H1 (cell line): ENCODE measurements at regions not wholly inside any gene's neighbourhood (a gene's known extent, or its start where the extent isn't known, plus 50 kb on each side); places are given as distances from the start of the nearest gene placed in this dataset.

ENCODE experiments used
- CTCF ChIA-PET: fragments of 300-600 bp; sonication (Branson Sonifier 250); formaldehyde crosslinking; loops from one replicate; lab custom pipeline; 2021; ENCODE audit not compliant: partially characterized antibody; lab: Charles Lee
- POLR2A ChIA-PET: fragments of 300-600 bp; sonication (Branson Sonifier 250); formaldehyde crosslinking; loops from one replicate; lab custom pipeline; 2021; ENCODE audit warnings: inconsistent platforms; ENCODE audit not compliant: partially characterized antibody; lab: Charles Lee
- DNase-seq, 2 experiments: peaks; one replicate each; pipeline versions ENCODE4 v3.0.0 to v3.0.0-alpha.2; 2010 to 2022; ENCODE audit warnings: low spot score in 2 of 2, low read depth in 1 of 2, mixed read lengths in 1 of 2
- FAIRE-seq: peaks from 2 replicates; lab custom pipeline; 2011; peaks lifted over from hg19 to GRCh38; lab: Jason Lieb, UNC
- H2AFZ ChIP-seq: 2 replicates; pipeline ENCODE4 v1.8.1; 2012; ENCODE audit warnings: low read length, inconsistent platforms
- H2AK5ac ChIP-seq: 2 replicates; pipeline ENCODE4 v1.6.1; 2013; ENCODE audit warnings: low read depth, low read length
- H2BK120ac ChIP-seq: replicated peaks from 2 replicates; pipeline ENCODE3; 2013; ENCODE audit warnings: low read depth, low read length, inconsistent platforms
- H2BK12ac ChIP-seq: 2 replicates; pipeline ENCODE4 v1.6.1; 2013; ENCODE audit warnings: low read depth, low read length
- H2BK15ac ChIP-seq: 2 replicates; pipeline ENCODE4 v1.6.1; 2013; ENCODE audit warnings: low read length
- H2BK20ac ChIP-seq: 2 replicates; pipeline ENCODE4 v1.6.1; 2013; ENCODE audit warnings: low read length
- H2BK5ac ChIP-seq: 2 replicates; pipeline ENCODE4 v1.6.1; 2013; ENCODE audit warnings: low read depth, low read length
- H3K14ac ChIP-seq: 2 replicates; pipeline ENCODE4 v1.6.1; 2013; ENCODE audit warnings: inconsistent platforms; ENCODE audit not compliant: insufficient read length
- H3K18ac ChIP-seq: 2 replicates; pipeline ENCODE4 v1.6.1; 2013; ENCODE audit warnings: low read length; ENCODE audit errors: extremely low read depth
- H3K23ac ChIP-seq: 2 replicates; pipeline ENCODE4 v1.6.1; 2013; ENCODE audit warnings: inconsistent platforms; ENCODE audit not compliant: insufficient read length
- H3K23me2 ChIP-seq: 2 replicates; pipeline ENCODE4 v1.6.1; 2013; ENCODE audit warnings: low read depth, low read length
- H3K27ac ChIP-seq: 2 replicates; pipeline ENCODE4 v1.6.1; 2011; ENCODE audit warnings: low read depth, low read length, inconsistent platforms
- H3K27me3 ChIP-seq, 4 experiments: replicated peaks in 1 of 4; 1 replicate in 1 of 4; 2 replicates in 3 of 4; pipeline versions ENCODE4 v1.6.1 to v1.8.1; 2011 to 2013; ENCODE audit warnings: low read length in 3 of 4, mild to moderate bottlenecking in 3 of 4, inconsistent platforms in 2 of 4, mixed read lengths in 2 of 4, moderate library complexity in 1 of 4; ENCODE audit not compliant: control insufficient read depth in 3 of 4, insufficient read depth in 3 of 4; ENCODE audit errors: extremely low read depth in 1 of 4
- H3K36me3 ChIP-seq, 4 experiments: 2 replicates each; pipeline versions ENCODE4 v1.6.1 to v1.8.1; 2011 to 2013; ENCODE audit warnings: mild to moderate bottlenecking in 4 of 4, low read length in 3 of 4, moderate library complexity in 2 of 4, control low read depth in 1 of 4, inconsistent platforms in 1 of 4; ENCODE audit not compliant: insufficient read depth in 4 of 4, control insufficient read depth in 2 of 4
- H3K4ac ChIP-seq: replicated peaks from 2 replicates; pipeline ENCODE3; 2013; ENCODE audit warnings: low read length, low read depth, mixed read lengths, inconsistent platforms; ENCODE audit not compliant: insufficient read length
- H3K4me1 ChIP-seq, 4 experiments: replicated peaks in 1 of 4; 1 replicate in 1 of 4; 2 replicates in 3 of 4; pipeline versions ENCODE4 v1.6.1 to v1.8.1; 2011 to 2013; ENCODE audit warnings: low read length in 3 of 4, inconsistent platforms in 2 of 4, mixed read lengths in 1 of 4; ENCODE audit not compliant: insufficient read depth in 4 of 4, control insufficient read depth in 3 of 4
- H3K4me2 ChIP-seq, 2 experiments: 2 replicates each; pipeline versions ENCODE4 v1.6.1 to v1.8.1; 2011 to 2013; ENCODE audit warnings: low read depth in 2 of 2, low read length in 2 of 2, control low read depth in 1 of 2, inconsistent platforms in 1 of 2, mild to moderate bottlenecking in 1 of 2; ENCODE audit not compliant: insufficient read depth in 1 of 2
- H3K4me3 ChIP-seq, 4 experiments: fragments of 200-600, 300-600 bp in 1 of 4; sonication (generic), shearing (Covaris generic), sonication (Bioruptor Twin) in 1 of 4; 2 replicates each; pipeline versions ENCODE4 v1.5.1 to v1.8.1; 2011 to 2016; ENCODE audit warnings: low read length in 4 of 4, low read depth in 3 of 4, control low read depth in 2 of 4, inconsistent platforms in 2 of 4, mild to moderate bottlenecking in 2 of 4, mixed read lengths in 1 of 4, moderate library complexity in 1 of 4; ENCODE audit not compliant: insufficient read depth in 2 of 4; ENCODE audit errors: extremely low read depth in 1 of 4
- H3K56ac ChIP-seq: replicated peaks from 2 replicates; pipeline ENCODE3; 2013; ENCODE audit warnings: low read depth, mild to moderate bottlenecking, mixed read lengths, low read length, inconsistent platforms; ENCODE audit not compliant: insufficient read length
- H3K79me1 ChIP-seq: 2 replicates; pipeline ENCODE4 v1.6.1; 2013; ENCODE audit warnings: low read depth, low read length, control low read depth
- H3K79me2 ChIP-seq, 2 experiments: 2 replicates each; pipeline versions ENCODE4 v1.6.1 to v1.8.1; 2012 to 2013; ENCODE audit warnings: low read length in 2 of 2, mild to moderate bottlenecking in 2 of 2, inconsistent platforms in 1 of 2; ENCODE audit not compliant: insufficient read depth in 2 of 2, control insufficient read depth in 1 of 2
- H3K9ac ChIP-seq, 4 experiments: replicated peaks in 1 of 4; 1 replicate in 1 of 4; 2 replicates in 3 of 4; pipeline versions ENCODE4 v1.6.1 to v1.8.1; 2011 to 2013; ENCODE audit warnings: low read depth in 3 of 4, low read length in 3 of 4, control low read depth in 2 of 4, mild to moderate bottlenecking in 2 of 4, moderate library complexity in 2 of 4, inconsistent platforms in 1 of 4; ENCODE audit errors: extremely low read depth in 1 of 4
- H3K9me3 ChIP-seq, 2 experiments: 2 replicates each; pipeline versions ENCODE4 v1.6.1 to v1.8.1; 2012 to 2013; ENCODE audit warnings: mild to moderate bottlenecking in 2 of 2, moderate library complexity in 2 of 2, control low read depth in 1 of 2, inconsistent platforms in 1 of 2, low read depth in 1 of 2, low read length in 1 of 2, mixed read lengths in 1 of 2; ENCODE audit not compliant: insufficient read depth in 2 of 2
- H4K20me1 ChIP-seq, 2 experiments: replicated peaks in 1 of 2; 2 replicates each; pipeline versions ENCODE3 to v1.8.1; 2011 to 2013; ENCODE audit warnings: inconsistent platforms in 2 of 2, low read length in 2 of 2, mild to moderate bottlenecking in 1 of 2; ENCODE audit not compliant: insufficient read depth in 2 of 2, control insufficient read depth in 1 of 2
- H4K5ac ChIP-seq: 2 replicates; pipeline ENCODE4 v1.6.1; 2013; ENCODE audit warnings: low read length, low read depth, mixed read lengths, inconsistent platforms; ENCODE audit not compliant: insufficient read length
- H4K8ac ChIP-seq: 2 replicates; pipeline ENCODE4 v1.8.0; 2013; ENCODE audit warnings: mild to moderate bottlenecking, moderate library complexity, low read length, inconsistent platforms; ENCODE audit not compliant: insufficient read depth; ENCODE audit errors: extremely low read depth
- H4K91ac ChIP-seq: replicated peaks from 2 replicates; pipeline ENCODE3; 2013; ENCODE audit warnings: low read length, mixed read lengths, inconsistent platforms; ENCODE audit not compliant: insufficient read length
- CTCF ChIP-seq, 3 experiments: IDR thresholded peaks; 1 replicate in 2 of 3; 2 replicates in 1 of 3; pipeline versions ENCODE4 v1.5.1 to v1.6.1; 2011; ENCODE audit warnings: low read length in 3 of 3, mild to moderate bottlenecking in 3 of 3, inconsistent platforms in 2 of 3, low read depth in 1 of 3, moderate library complexity in 1 of 3; ENCODE audit not compliant: insufficient read depth in 1 of 3; ENCODE audit errors: control extremely low read depth in 1 of 3
- E2F6 ChIP-seq: IDR thresholded peaks from 2 replicates; pipeline ENCODE4 v1.6.1; 2012; ENCODE audit warnings: inconsistent platforms
- GABPA ChIP-seq: IDR thresholded peaks from 2 replicates; pipeline ENCODE4 v1.6.1; 2011; ENCODE audit warnings: mild to moderate bottlenecking, low read length, moderate library complexity, borderline replicate concordance; ENCODE audit not compliant: insufficient read depth
- GTF2F1 ChIP-seq: IDR thresholded peaks from 2 replicates; pipeline ENCODE4 v1.6.1; 2012; ENCODE audit warnings: low read depth, low read length, improper control_type of control experiment, borderline replicate concordance
- JUND ChIP-seq: IDR thresholded peaks from 2 replicates; pipeline ENCODE4 v1.6.1; 2011; ENCODE audit warnings: mild to moderate bottlenecking, improper control_type of control experiment, low read length
- KDM4A ChIP-seq: IDR thresholded peaks from one replicate; pipeline ENCODE4 v1.7.1; 2012; ENCODE audit warnings: low read depth, mild to moderate bottlenecking, moderate library complexity, low read length, inconsistent platforms; ENCODE audit not compliant: severe bottlenecking
- POU5F1 ChIP-seq: IDR thresholded peaks from 2 replicates; pipeline ENCODE4 v1.6.1; 2011; ENCODE audit warnings: low read depth, mild to moderate bottlenecking, low read length, moderate library complexity
- RNF2 ChIP-seq: fragments of 200-900, 300-1000 bp; sonication (generic); IDR thresholded peaks from 2 replicates; pipeline ENCODE4 v1.7.1; 2016; ENCODE audit warnings: borderline replicate concordance, low read depth, mild to moderate bottlenecking, antibody characterized with exemption, low read length; ENCODE audit not compliant: poor library complexity, severe bottlenecking; ENCODE audit errors: missing control alignments
- SRF ChIP-seq: IDR thresholded peaks from 2 replicates; pipeline ENCODE4 v1.6.1; 2011; ENCODE audit warnings: mild to moderate bottlenecking, low read depth, low read length, moderate library complexity
- WGBS, 2 experiments: shearing (Covaris generic) in 1 of 2; methylation state at CpG; one replicate each; pipeline versions ENCODE4 v1.1.6 to v1.1.7; 2013 to 2015; ENCODE audit warnings: low lambda C conversion rate in 2 of 2, mixed read lengths in 2 of 2, inconsistent platforms in 1 of 2, low coverage in 1 of 2, missing lambda C conversion rate in 1 of 2; ENCODE audit not compliant: insufficient replicate concordance in 2 of 2, insufficient coverage in 1 of 2, insufficient read length in 1 of 2; ENCODE audit errors: extremely low coverage in 1 of 2, missing lambda C conversion rate in 1 of 2; 5-methylcytosine and 5-hydroxymethylcytosine counted together

DNA sequence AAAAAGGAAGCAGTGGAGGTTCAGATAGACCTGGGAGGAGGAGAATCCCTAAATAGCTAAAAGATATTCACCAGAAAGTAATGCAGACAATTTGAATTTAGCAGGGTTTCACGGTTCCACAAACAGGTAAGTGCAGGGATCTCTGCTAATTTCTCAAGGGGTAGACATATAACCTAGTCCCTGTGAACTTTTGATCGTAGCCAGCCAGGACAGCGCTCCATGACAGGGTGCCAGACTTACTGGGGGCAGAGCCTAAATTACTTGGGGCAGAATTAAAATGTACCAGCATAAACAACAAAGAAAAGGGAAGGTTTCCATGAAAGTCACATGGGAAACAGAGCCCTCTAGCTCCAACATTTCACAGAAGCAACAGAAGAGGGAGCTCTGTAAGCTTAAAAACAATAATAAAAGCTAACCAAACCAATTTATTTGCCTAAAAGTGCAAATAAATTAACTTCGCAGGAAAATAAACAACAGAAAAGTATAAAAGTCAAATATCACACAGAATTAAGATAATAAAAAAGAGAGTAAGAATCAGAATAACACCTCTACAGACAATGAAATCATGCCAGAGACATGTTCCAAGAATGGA is 198.3 kb downstream of the DUSP10 start:
- FAIRE-seq, result no peak
- no peak overlapping the region; the same call in 1 of the 2 replicates for H2BK5ac ChIP-seq
- no peak overlapping the region for H2BK20ac ChIP-seq
- H3K27me3 ChIP-seq, result no peaks in the 10 kb centered on the region
- no peak overlapping the region for H3K23ac ChIP-seq
- no peaks in the 10 kb centered on the region for H3K23me2 ChIP-seq
- H3K14ac ChIP-seq, result no peak overlapping the region
- peak overlapping the region in 2 of 4 experiments; percentile 13 to 20; a peak in 1 of 7 replicates for H3K9ac ChIP-seq
- H3K27ac ChIP-seq, result no peak overlapping the region
- H3K79me1 ChIP-seq, result no peaks in the 10 kb centered on the region
- H3K9me3 ChIP-seq, result no peaks in the 10 kb centered on the region
- H4K20me1 ChIP-seq, result no peaks in the 10 kb centered on the region
- H3K4me3 ChIP-seq, result no peak overlapping the region
- H3K56ac ChIP-seq, result no peak overlapping the region
- H4K91ac ChIP-seq, result no peak overlapping the region
- no peak for DNase-seq
- H2AFZ ChIP-seq, result peak overlapping the region; percentile 65; the same call in 1 of the 2 replicates
- H2BK12ac ChIP-seq, result no peak overlapping the region
- H2BK120ac ChIP-seq, result no peak overlapping the region
- no peak overlapping the region for H2AK5ac ChIP-seq
- ChIA-PET CTCF (interaction anchor here (0.7 to 2.5 kb wide), 16 partner anchors 9 to 912 kb away, joined by 3 to 5 read pairs (median 4); no protein-coding TSS in a partner anchor), POLR2A (interaction anchor here (0.6 kb wide), 1 partner anchor 722 kb away, joined by 3 read pairs; no protein-coding TSS in a partner anchor)
- no peak overlapping the region for H2BK15ac ChIP-seq
- H3K36me3 ChIP-seq, result no peaks in the 10 kb centered on the region
- no peak overlapping the region; a peak in 1 of 4 replicates for H3K4me2 ChIP-seq
- no peak overlapping the region for H4K5ac ChIP-seq
- H3K4ac ChIP-seq, result no peak overlapping the region
- no peak overlapping the region; the same call in 1 of the 2 replicates for H3K18ac ChIP-seq
- no peaks in the 10 kb centered on the region for H3K79me2 ChIP-seq
- WGBS, 2 experiments, result 85% methylated on average over 4 of the region's 4 CpGs; no CpG with 5 or more reads in 1 of the 2 experiments
- H4K8ac ChIP-seq, result no peak overlapping the region
- H3K4me1 ChIP-seq, result peaks cover 0 to 4% (median 2%) of the 10 kb centered on the region in 4 experiments; a peak in 3 of 7 replicates
- TF ChIP-seq CTCF (IDR thresholded peaks at IDR 0.05; ENCODE audit: control extremely low read depth in 1 of 3, insufficient read depth in 1 of 3, low read depth in 1 of 3, low read length in 3 of 3), result peak in 2 of 3 experiments; percentile 37 to 38; a peak in 2 of 4 replicates
- TF ChIP-seq KDM4A, result no peak
- TF ChIP-seq E2F6, result no peak
- no peak for TF ChIP-seq JUND
- TF ChIP-seq SRF, result no peak
- no peak for TF ChIP-seq GTF2F1
- no peak for TF ChIP-seq POU5F1
- no peak for TF ChIP-seq GABPA
- no peak for TF ChIP-seq RNF2
